ENCODE measurements at regions not wholly inside any gene's neighbourhood (a gene's known extent, or its start where the extent isn't known, plus 50 kb on each side); places are given as distances from the start of the nearest gene placed in this dataset.

GRCh38 chr18:56327191-56327885 is 311.1 kb downstream of the TXNL1 start:
- TF ChIP-seq ASH2L (IDR thresholded peaks at IDR 0.05; ENCODE audit: low read length): no peak
- TF ChIP-seq CHD1 (IDR thresholded peaks at IDR 0.05; ENCODE audit: low read depth, low read length): no peak
- TF ChIP-seq KDM4A (IDR thresholded peaks at IDR 0.05; ENCODE audit: low read depth, low read length, severe bottlenecking): no peak
- TF ChIP-seq CBX5 (IDR thresholded peaks at IDR 0.05; ENCODE audit: low read depth, low read length): no peak
- no peak for TF ChIP-seq TAF1 (IDR thresholded peaks at IDR 0.05; ENCODE audit: low read depth, low read length)
- TF ChIP-seq ATF3 (IDR thresholded peaks at IDR 0.05; ENCODE audit: insufficient read depth, low read depth, low read length): no peak
- no peak for TF ChIP-seq CHD2 (IDR thresholded peaks at IDR 0.05; ENCODE audit: low read length)
- TF ChIP-seq HDAC6 (IDR thresholded peaks at IDR 0.05; ENCODE audit: low read depth, low read length): no peak
- no peak for TF ChIP-seq RAD21 (IDR thresholded peaks at IDR 0.05 in 1 of 2, conservative IDR thresholded peaks at IDR 0.05 in 1 of 2; ENCODE audit: low read depth in 2 of 2, low read length in 2 of 2)
- no peak for TF ChIP-seq POU5F1 (IDR thresholded peaks at IDR 0.05; ENCODE audit: low read depth, low read length)
- no peak for TF ChIP-seq YY1 (IDR thresholded peaks at IDR 0.05; ENCODE audit: low read depth, low read length)
- TF ChIP-seq JUND (IDR thresholded peaks at IDR 0.05; ENCODE audit: low read length): no peak
- Histone ChIP-seq H2AK5ac (ENCODE audit: low read depth, low read length) (no peak overlapping the region), H4K8ac (ENCODE audit: extremely low read depth, insufficient read depth, low read length) (no peak overlapping the region), H2BK12ac (ENCODE audit: low read depth, low read length) (no peak overlapping the region), H2BK120ac (replicated peaks; ENCODE audit: low read depth, low read length) (no peak overlapping the region), H3K9me3 (ENCODE audit: insufficient read depth in 2 of 2, low read depth in 1 of 2, low read length in 1 of 2) (no peaks in the 10 kb centered on the region), H2BK20ac (ENCODE audit: low read length) (no peak overlapping the region), H3K4me1 (replicated peaks in 1 of 4; ENCODE audit: control insufficient read depth in 3 of 4, insufficient read depth in 4 of 4, low read length in 3 of 4) (peaks cover 0 to 4% (median 0%) of the 10 kb centered on the region in 4 experiments; a peak in 1 of 7 replicates), H3K27me3 (replicated peaks in 1 of 4; ENCODE audit: control insufficient read depth in 3 of 4, extremely low read depth in 1 of 4, insufficient read depth in 3 of 4, low read length in 3 of 4) (no peaks in the 10 kb centered on the region), H3K79me2 (ENCODE audit: control insufficient read depth in 1 of 2, insufficient read depth in 2 of 2, low read length in 2 of 2) (no peaks in the 10 kb centered on the region), H2AFZ (ENCODE audit: low read length) (peak overlapping the region; percentile 26; the same call in 1 of the 2 replicates), H4K20me1 (replicated peaks in 1 of 2; ENCODE audit: control insufficient read depth in 1 of 2, insufficient read depth in 2 of 2, low read length in 2 of 2) (no peaks in the 10 kb centered on the region), H3K23ac (ENCODE audit: insufficient read length) (no peak overlapping the region), H3K79me1 (ENCODE audit: low read depth, low read length) (no peaks in the 10 kb centered on the region), H3K9ac (replicated peaks in 1 of 4; ENCODE audit: extremely low read depth in 1 of 4, low read depth in 3 of 4, low read length in 3 of 4) (no peak overlapping the region), H3K18ac (ENCODE audit: extremely low read depth, low read length) (no peak overlapping the region), H2BK15ac (ENCODE audit: low read length) (no peak overlapping the region), H4K91ac (replicated peaks; ENCODE audit: insufficient read length, low read length) (no peak overlapping the region), H3K23me2 (ENCODE audit: low read depth, low read length) (no peaks in the 10 kb centered on the region), H3K4me2 (ENCODE audit: insufficient read depth in 1 of 2, low read depth in 2 of 2, low read length in 2 of 2) (no peak overlapping the region), H3K27ac (ENCODE audit: low read depth, low read length) (no peak overlapping the region), H3K36me3 (ENCODE audit: control insufficient read depth in 2 of 4, insufficient read depth in 4 of 4, low read length in 3 of 4) (no peaks in the 10 kb centered on the region), H3K14ac (ENCODE audit: insufficient read length) (no peak overlapping the region), H4K5ac (ENCODE audit: insufficient read length, low read depth, low read length) (no peak overlapping the region), H3K4me3 (ENCODE audit: extremely low read depth in 1 of 4, insufficient read depth in 2 of 4, low read depth in 3 of 4, low read length in 4 of 4) (no peak overlapping the region), H2BK5ac (ENCODE audit: low read depth, low read length) (no peak overlapping the region; the same call in 1 of the 2 replicates), H3K4ac (replicated peaks; ENCODE audit: insufficient read length, low read depth, low read length) (no peak overlapping the region), H3K56ac (replicated peaks; ENCODE audit: insufficient read length, low read depth, low read length) (no peak overlapping the region)
- FAIRE-seq (no peak), DNase-seq (ENCODE audit: low read depth in 1 of 2, low spot score in 2 of 2) (no peak)
- ChIA-PET CTCF (ENCODE audit: partially characterized antibody) (interaction anchor here (0.6 to 2.5 kb wide), 9 partner anchors 10 to 1093 kb away, joined by 3 to 8 read pairs (median 3); no protein-coding TSS in a partner anchor), POLR2A (ENCODE audit: partially characterized antibody) (no interaction called here)
- WGBS, 2 experiments (ENCODE audit: extremely low coverage in 1 of 2, insufficient coverage in 1 of 2, insufficient read length in 1 of 2, insufficient replicate concordance in 2 of 2, low coverage in 1 of 2, low lambda C conversion rate in 2 of 2, missing lambda C conversion rate in 1 of 2): 93% methylated on average over 7 of the region's 7 CpGs; no CpG with 5 or more reads in 1 of the 2 experiments

All from H1 (cell line).